ENCODE measurements at regions not wholly inside any gene's neighbourhood (a gene's known extent, or its start where the extent isn't known, plus 50 kb on each side); places are given as distances from the start of the nearest gene placed in this dataset.
"Not testable (repeated sequence)": the region's sequence is repeated elsewhere in the genome, so short reads cannot be mapped to it uniquely, and the experiment has no call there.

GRCh38 chr1:83473986-83474385, 524.9 kb downstream of the TTLL7 start:
- TF ChIP-seq CTCF, EZH2, EZH2phosphoT487 (IDR thresholded peaks at IDR 0.05): not testable (repeated sequence)
